Activated CD4-positive, alpha-beta memory T cell treated with anti-CD3 and anti-CD28 coated beads for 36 hours (primary cell): ENCODE measurements at regions not wholly inside any gene's neighbourhood (a gene's known extent, or its start where the extent isn't known, plus 50 kb on each side); places are given as distances from the start of the nearest gene placed in this dataset. TPM values are rescaled to one million over a fixed set of nuclear protein-coding genes. Genes with fewer than 3 reads are reported as not detected.

Experiments
- microRNA-seq: library from miRNA; unstranded; fragments of <30 nt; microRNA quantifications from one replicate; pipeline ENCODE4 v1.2.0, GENCODE V29; 2022; ENCODE audit warnings: borderline number of aligned reads, borderline microRNAs expressed, borderline replicate concordance

Small RNA genes in the stretch of these regions (microRNA-seq; reads per million reads assigned to microRNA genes)
- not detected for gene MIR888
- gene MIR890 = not detected
- gene MIR891A = not detected
- not detected for gene MIR891B
- not detected for gene MIR892A
- not detected for gene MIR892B
- not detected for gene MIR892C
